ENCODE measurements at regions not wholly inside any gene's neighbourhood (a gene's known extent, or its start where the extent isn't known, plus 50 kb on each side); places are given as distances from the start of the nearest gene placed in this dataset.

GRCh38 chr4:1497189-1497801 is 91.1 kb upstream of the NKX1-1 start:
- TF ChIP-seq, protein P1, sequence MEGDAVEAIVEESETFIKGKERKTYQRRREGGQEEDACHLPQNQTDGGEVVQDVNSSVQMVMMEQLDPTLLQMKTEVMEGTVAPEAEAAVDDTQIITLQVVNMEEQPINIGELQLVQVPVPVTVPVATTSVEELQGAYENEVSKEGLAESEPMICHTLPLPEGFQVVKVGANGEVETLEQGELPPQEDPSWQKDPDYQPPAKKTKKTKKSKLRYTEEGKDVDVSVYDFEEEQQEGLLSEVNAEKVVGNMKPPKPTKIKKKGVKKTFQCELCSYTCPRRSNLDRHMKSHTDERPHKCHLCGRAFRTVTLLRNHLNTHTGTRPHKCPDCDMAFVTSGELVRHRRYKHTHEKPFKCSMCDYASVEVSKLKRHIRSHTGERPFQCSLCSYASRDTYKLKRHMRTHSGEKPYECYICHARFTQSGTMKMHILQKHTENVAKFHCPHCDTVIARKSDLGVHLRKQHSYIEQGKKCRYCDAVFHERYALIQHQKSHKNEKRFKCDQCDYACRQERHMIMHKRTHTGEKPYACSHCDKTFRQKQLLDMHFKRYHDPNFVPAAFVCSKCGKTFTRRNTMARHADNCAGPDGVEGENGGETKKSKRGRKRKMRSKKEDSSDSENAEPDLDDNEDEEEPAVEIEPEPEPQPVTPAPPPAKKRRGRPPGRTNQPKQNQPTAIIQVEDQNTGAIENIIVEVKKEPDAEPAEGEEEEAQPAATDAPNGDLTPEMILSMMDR (IDR thresholded peaks at IDR 0.05; ENCODE audit: low read depth, low read length), result no peak
- no peak for DNase-seq (ENCODE audit: low read depth in 2 of 2)
- no peak overlapping the region for H3K4me3 ChIP-seq (replicated peaks in 1 of 2; ENCODE audit: low read depth in 2 of 2, low read length in 2 of 2)

DNA sequence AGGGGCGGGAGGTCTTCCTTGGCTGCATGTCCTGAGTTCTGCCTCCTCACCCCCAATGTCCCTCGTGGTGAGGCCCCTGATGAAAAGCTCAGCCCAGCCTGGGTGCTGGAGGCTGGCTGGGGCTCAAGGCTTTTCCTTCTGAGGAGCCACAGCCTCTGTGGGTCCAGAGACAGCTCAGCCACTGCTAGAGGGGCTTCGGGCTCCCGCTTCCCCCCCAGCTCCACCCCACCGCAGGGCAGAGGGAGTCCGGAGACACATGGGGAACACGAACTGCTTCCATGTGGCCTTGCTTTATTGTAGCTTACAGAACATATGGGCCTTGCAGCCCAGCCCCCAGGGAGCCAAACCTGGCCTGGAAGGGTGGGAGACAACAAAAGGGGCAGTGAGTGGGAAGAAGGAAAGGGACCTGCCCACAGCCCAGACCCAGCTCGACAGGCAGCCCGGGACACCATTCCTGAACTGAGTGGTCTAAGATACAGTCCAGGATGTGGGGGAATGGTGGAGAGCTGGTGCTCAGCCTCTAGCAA is 89.9 kb upstream of the NKX1-1 start:
- no peak for DNase-seq (ENCODE audit: low read depth in 2 of 2)
- TF ChIP-seq, protein P1 (IDR thresholded peaks at IDR 0.05; ENCODE audit: low read depth, low read length), result no peak
- H3K4me3 ChIP-seq (replicated peaks in 1 of 2; ENCODE audit: low read depth in 2 of 2, low read length in 2 of 2), result no peak overlapping the region

DNA sequence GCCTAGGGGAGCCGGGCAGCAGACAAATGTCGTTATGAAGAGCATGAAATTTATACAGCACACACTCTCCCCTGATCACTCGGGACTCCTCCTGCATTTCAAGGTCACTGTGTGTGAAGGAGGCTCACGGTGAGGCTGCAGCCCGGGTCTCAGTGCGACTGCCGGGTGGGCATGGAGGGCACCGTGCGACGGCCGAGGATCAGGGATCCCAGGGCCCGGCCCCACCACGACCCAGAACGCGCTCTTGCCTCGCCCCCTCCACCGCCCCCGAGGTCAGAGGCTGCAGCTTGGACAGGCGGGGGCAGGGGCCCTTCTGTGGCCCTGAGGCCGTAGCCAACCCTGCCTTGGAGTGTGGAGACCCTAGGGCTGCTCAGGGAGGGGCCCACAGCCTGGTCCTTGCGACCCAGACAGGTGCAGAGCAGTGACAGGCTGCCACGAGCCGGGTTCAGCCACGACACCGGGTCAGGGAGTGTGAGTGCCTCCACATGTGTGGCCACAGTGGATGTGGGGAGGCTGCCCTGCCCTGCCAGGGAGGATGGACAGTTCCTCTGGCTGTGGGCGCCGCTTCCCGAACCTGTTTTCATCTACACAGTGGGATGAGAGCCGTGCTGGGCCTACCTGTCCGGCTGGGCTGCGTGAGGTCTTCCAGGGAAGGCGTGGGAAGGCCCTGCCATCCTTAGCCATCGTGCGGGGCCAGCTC is 89.3 kb upstream of the NKX1-1 start:
- TF ChIP-seq, protein P1 (IDR thresholded peaks at IDR 0.05; ENCODE audit: low read depth, low read length), result no peak
- H3K4me3 ChIP-seq (replicated peaks in 1 of 2; ENCODE audit: low read depth in 2 of 2, low read length in 2 of 2), result no peak overlapping the region
- DNase-seq (ENCODE audit: low read depth in 2 of 2), result no peak

DNA sequence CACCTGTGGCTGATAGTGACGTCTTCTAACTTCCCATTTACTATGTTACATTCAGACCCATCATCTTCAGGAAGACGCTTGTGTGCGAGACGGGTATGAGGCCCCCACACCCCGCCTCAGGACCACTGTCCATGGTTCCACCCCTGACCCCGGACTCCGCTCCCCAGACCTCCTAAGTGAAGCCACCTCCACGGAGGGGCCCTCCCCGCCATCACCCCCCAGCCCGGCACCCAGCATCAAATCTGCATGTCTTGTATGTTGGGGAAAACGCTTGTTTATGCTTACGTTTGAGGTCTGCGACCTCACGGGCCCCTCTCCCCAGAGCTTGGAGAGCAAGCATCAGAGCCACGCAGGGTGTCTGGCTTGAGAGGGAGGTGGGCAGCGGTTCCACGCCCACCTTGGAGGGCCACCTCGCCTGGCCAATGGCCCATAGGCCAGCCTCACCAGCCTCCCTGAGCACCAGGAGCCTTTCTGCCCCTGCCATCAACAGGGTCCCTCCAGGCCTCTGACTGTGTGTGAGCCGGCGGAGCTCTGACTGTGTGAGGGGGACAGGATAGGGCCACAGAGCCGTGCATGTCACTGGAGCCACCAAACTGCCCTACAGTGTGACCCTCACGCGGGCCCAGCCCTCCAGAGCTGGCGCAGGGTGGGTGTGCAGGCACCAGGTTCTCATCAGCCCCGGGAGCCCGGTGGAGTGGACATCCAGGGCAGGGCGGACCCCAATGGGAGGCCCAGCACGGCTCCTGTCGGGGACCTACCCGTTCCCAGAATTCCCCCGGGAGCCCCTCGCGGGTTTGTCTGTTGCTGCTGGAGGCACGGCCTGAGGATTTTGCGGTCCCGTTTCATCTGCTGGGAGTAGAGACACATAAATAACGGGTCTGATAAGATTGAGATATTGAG is 88.4 kb upstream of the NKX1-1 start:
- no peak overlapping the region for H3K4me3 ChIP-seq (replicated peaks in 1 of 2; ENCODE audit: low read depth in 2 of 2, low read length in 2 of 2)
- DNase-seq (ENCODE audit: low read depth in 2 of 2), result no peak
- TF ChIP-seq, protein P1 (IDR thresholded peaks at IDR 0.05; ENCODE audit: low read depth, low read length), result no peak

GRCh38 chr4:1493540-1494287 is 87.5 kb upstream of the NKX1-1 start:
- TF ChIP-seq, protein P1 (IDR thresholded peaks at IDR 0.05; ENCODE audit: low read depth, low read length), result no peak
- H3K4me3 ChIP-seq (replicated peaks in 1 of 2; ENCODE audit: low read depth in 2 of 2, low read length in 2 of 2), result no peak overlapping the region
- DNase-seq (ENCODE audit: low read depth in 2 of 2), result no peak
